ENCODE measurements at regions not wholly inside any gene's neighbourhood (a gene's known extent, or its start where the extent isn't known, plus 50 kb on each side); places are given as distances from the start of the nearest gene placed in this dataset.

- H3K4me3 Mint-ChIP-seq = no peak overlapping the region
- no peaks in the 10 kb centered on the region for H3K4me1 Mint-ChIP-seq
- intact Hi-C loops (cut with micrococcal nuclease) = no loop called here
- Histone ChIP-seq H3K4me1 (ENCODE audit: control insufficient read depth, insufficient read depth, low read length) (no peaks in the 10 kb centered on the region), H3K4me3 (ENCODE audit: low read length) (no peak overlapping the region), H3K27me3 (ENCODE audit: control insufficient read depth, insufficient read depth, low read length) (no peaks in the 10 kb centered on the region), H3K36me3 (ENCODE audit: control insufficient read depth, insufficient read depth, low read length) (no peaks in the 10 kb centered on the region), H3K9me3 (ENCODE audit: control insufficient read depth, insufficient read depth, low read length) (peaks cover 4% of the 10 kb centered on the region), H3K27ac (ENCODE audit: low read length) (no peak overlapping the region)
- peaks cover 0 to 3% of the 10 kb centered on the region in 2 donors for H3K27me3 Mint-ChIP-seq (ENCODE audit: low read depth in 2 of 2)
- H3K36me3 Mint-ChIP-seq = peaks cover 13% of the 10 kb centered on the region
- H3K9me3 Mint-ChIP-seq = peaks cover 2 to 5% of the 10 kb centered on the region in 2 donors
- ATAC-seq (no peak), DNase-seq (no peak)
- TF ChIP-seq CTCF (IDR thresholded peaks at IDR 0.05) = no peak
- 60% methylated on average over 7 of the region's 10 CpGs for WGBS (ENCODE audit: insufficient coverage)
- no peak overlapping the region for H3K27ac Mint-ChIP-seq
Measured at GRCh38 chr12:126189856-126190255, 1124.6 kb downstream of the AACS start.

- DNase-seq = no peak
- Mint-ChIP-seq H3K36me3 (peaks cover 10% of the 10 kb centered on the region), H3K27ac (no peak overlapping the region), H3K4me1 (no peaks in the 10 kb centered on the region), H3K27me3 (ENCODE audit: low read depth in 2 of 2) (peaks cover 0 to 3% of the 10 kb centered on the region in 2 donors), H3K4me3 (no peak overlapping the region), H3K9me3 (peaks cover 5 to 8% of the 10 kb centered on the region in 2 donors)
- no peak for ATAC-seq
- Histone ChIP-seq H3K27ac (ENCODE audit: low read length) (no peak overlapping the region), H3K4me1 (ENCODE audit: control insufficient read depth, insufficient read depth, low read length) (no peaks in the 10 kb centered on the region), H3K4me3 (ENCODE audit: low read length) (no peak overlapping the region), H3K27me3 (ENCODE audit: control insufficient read depth, insufficient read depth, low read length) (no peaks in the 10 kb centered on the region), H3K36me3 (ENCODE audit: control insufficient read depth, insufficient read depth, low read length) (no peaks in the 10 kb centered on the region), H3K9me3 (ENCODE audit: control insufficient read depth, insufficient read depth, low read length) (peaks cover 4% of the 10 kb centered on the region)
- intact Hi-C loops (cut with micrococcal nuclease) = no loop called here
- 14% methylated on average over 62 of the region's 62 CpGs for WGBS (ENCODE audit: insufficient coverage)
- TF ChIP-seq CTCF (IDR thresholded peaks at IDR 0.05) = no peak
Measured at GRCh38 chr12:126191031-126191891, 1126.0 kb downstream of the AACS start.

GRCh38 chr12:126191949-126192348 lies 1126.7 kb downstream of the AACS start:
- Histone ChIP-seq H3K27me3 (ENCODE audit: control insufficient read depth, insufficient read depth, low read length) (no peaks in the 10 kb centered on the region), H3K27ac (ENCODE audit: low read length) (no peak overlapping the region), H3K4me1 (ENCODE audit: control insufficient read depth, insufficient read depth, low read length) (no peaks in the 10 kb centered on the region), H3K4me3 (ENCODE audit: low read length) (no peak overlapping the region), H3K9me3 (ENCODE audit: control insufficient read depth, insufficient read depth, low read length) (peaks cover 4% of the 10 kb centered on the region), H3K36me3 (ENCODE audit: control insufficient read depth, insufficient read depth, low read length) (no peaks in the 10 kb centered on the region)
- H3K4me3 Mint-ChIP-seq = no peak overlapping the region
- no peak for ATAC-seq
- no peak overlapping the region for H3K27ac Mint-ChIP-seq
- peaks cover 6% of the 10 kb centered on the region for H3K36me3 Mint-ChIP-seq
- H3K9me3 Mint-ChIP-seq = peaks cover 3 to 6% of the 10 kb centered on the region in 2 donors
- H3K27me3 Mint-ChIP-seq (ENCODE audit: low read depth in 2 of 2) = peaks cover 0 to 3% of the 10 kb centered on the region in 2 donors
- intact Hi-C loops (cut with micrococcal nuclease) = no loop called here
- no peak for DNase-seq
- no peak for TF ChIP-seq CTCF (IDR thresholded peaks at IDR 0.05)
- WGBS (ENCODE audit: insufficient coverage) = 78% methylated on average over 13 of the region's 13 CpGs
- no peaks in the 10 kb centered on the region for H3K4me1 Mint-ChIP-seq

All from natural killer cell (primary cell).